Fibroblast of lung (primary cell): ENCODE measurements at regions not wholly inside any gene's neighbourhood (a gene's known extent, or its start where the extent isn't known, plus 50 kb on each side); places are given as distances from the start of the nearest gene placed in this dataset.

Experiments
- CTCF ChIP-seq, 2 donors: IDR thresholded peaks in 1 of 2; conservative IDR thresholded peaks in 1 of 2; 1 replicate in 1 of 2; 2 replicates in 1 of 2; pipeline ENCODE4 v1.5.1; 2011 to 2012; ENCODE audit warnings: low read length in 2 of 2, control low read depth in 1 of 2, inconsistent platforms in 1 of 2, low read depth in 1 of 2, mild to moderate bottlenecking in 1 of 2
- EZH2 ChIP-seq: IDR thresholded peaks from 2 replicates; pipeline ENCODE4 v1.5.1; 2012; ENCODE audit warnings: low read length, control low read depth, mild to moderate bottlenecking; ENCODE audit errors: missing control alignments

GRCh38 chr12:124083708-124084107 lies 110.7 kb downstream of the ZNF664 start:
- no peak for TF ChIP-seq CTCF (conservative IDR thresholded peaks at IDR 0.05 in 1 of 2, IDR thresholded peaks at IDR 0.05 in 1 of 2; ENCODE audit: low read depth in 1 of 2, low read length in 2 of 2)
- TF ChIP-seq EZH2: no peak
